Lower leg skin (tissue), 3 donors: ENCODE measurements at regions not wholly inside any gene's neighbourhood (a gene's known extent, or its start where the extent isn't known, plus 50 kb on each side); places are given as distances from the start of the nearest gene placed in this dataset.

Experiments
- POLR2A ChIP-seq, 2 donors: fragments of 450-650 bp; IDR thresholded peaks; one replicate each; pipeline ENCODE4 v1.6.1; 2016 to 2017; ENCODE audit warnings: antibody characterized with exemption in 2 of 2, mild to moderate bottlenecking in 1 of 2, moderate library complexity in 1 of 2
- TF ChIP-seq, protein P1 (sequence below), 3 donors: fragments of 450-650 bp; IDR thresholded peaks; one replicate each; pipeline ENCODE4 v1.5.1; 2016; ENCODE audit warnings: antibody characterized with exemption in 3 of 3, mild to moderate bottlenecking in 3 of 3, moderate library complexity in 2 of 3

DNA sequence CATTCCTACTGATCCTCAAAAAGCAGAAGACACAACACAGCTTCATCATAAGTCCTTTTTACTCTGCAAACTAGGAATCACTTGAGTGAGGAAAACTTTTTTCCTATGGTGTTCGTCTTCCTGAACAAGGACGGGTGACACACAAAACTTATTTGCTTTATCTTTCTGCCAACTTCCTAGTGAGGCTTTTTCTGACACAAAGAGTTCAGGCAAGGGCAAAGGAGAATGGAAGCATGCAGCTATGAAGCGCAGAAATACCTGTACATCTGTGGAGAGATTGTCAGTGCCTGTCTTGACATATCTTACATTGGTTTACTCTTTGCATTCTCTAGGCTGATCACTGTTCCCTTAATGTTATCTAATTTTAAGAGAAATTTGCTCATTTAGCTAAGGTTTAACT, 548.0 kb upstream of the IGFBP7 start:
- TF ChIP-seq, protein P1, sequence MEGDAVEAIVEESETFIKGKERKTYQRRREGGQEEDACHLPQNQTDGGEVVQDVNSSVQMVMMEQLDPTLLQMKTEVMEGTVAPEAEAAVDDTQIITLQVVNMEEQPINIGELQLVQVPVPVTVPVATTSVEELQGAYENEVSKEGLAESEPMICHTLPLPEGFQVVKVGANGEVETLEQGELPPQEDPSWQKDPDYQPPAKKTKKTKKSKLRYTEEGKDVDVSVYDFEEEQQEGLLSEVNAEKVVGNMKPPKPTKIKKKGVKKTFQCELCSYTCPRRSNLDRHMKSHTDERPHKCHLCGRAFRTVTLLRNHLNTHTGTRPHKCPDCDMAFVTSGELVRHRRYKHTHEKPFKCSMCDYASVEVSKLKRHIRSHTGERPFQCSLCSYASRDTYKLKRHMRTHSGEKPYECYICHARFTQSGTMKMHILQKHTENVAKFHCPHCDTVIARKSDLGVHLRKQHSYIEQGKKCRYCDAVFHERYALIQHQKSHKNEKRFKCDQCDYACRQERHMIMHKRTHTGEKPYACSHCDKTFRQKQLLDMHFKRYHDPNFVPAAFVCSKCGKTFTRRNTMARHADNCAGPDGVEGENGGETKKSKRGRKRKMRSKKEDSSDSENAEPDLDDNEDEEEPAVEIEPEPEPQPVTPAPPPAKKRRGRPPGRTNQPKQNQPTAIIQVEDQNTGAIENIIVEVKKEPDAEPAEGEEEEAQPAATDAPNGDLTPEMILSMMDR (IDR thresholded peaks at IDR 0.05) = no peak
- TF ChIP-seq POLR2A (IDR thresholded peaks at IDR 0.05) = no peak
